H9 (cell line): ENCODE measurements at regions not wholly inside any gene's neighbourhood (a gene's known extent, or its start where the extent isn't known, plus 50 kb on each side); places are given as distances from the start of the nearest gene placed in this dataset.

ENCODE experiments used
- DNase-seq: peaks from one replicate; pipeline ENCODE4 v3.0.0-alpha.2; 2017
- H2AFZ ChIP-seq: one replicate; pipeline ENCODE4 v1.6.1; 2013; ENCODE audit warnings: mild to moderate bottlenecking, low read length, control low read depth, moderate library complexity
- H2AK5ac ChIP-seq: 2 replicates; pipeline ENCODE4 v1.6.1; 2013; ENCODE audit warnings: low read length, control low read depth, mixed read lengths; ENCODE audit not compliant: insufficient read length
- H2BK120ac ChIP-seq: one replicate; pipeline ENCODE4 v1.6.1; 2013; ENCODE audit warnings: low read depth, mild to moderate bottlenecking, low read length, control low read depth, inconsistent platforms; ENCODE audit not compliant: poor library complexity, severe bottlenecking
- H2BK12ac ChIP-seq: 2 replicates; pipeline ENCODE4 v1.6.1; 2013; ENCODE audit warnings: low read length, control low read depth, mixed read lengths, low read depth; ENCODE audit not compliant: insufficient read length
- H2BK15ac ChIP-seq: 2 replicates; pipeline ENCODE4 v1.6.1; 2013; ENCODE audit warnings: low read depth, low read length, control low read depth
- H2BK20ac ChIP-seq: one replicate; pipeline ENCODE4 v1.6.1; 2013; ENCODE audit warnings: low read depth, mild to moderate bottlenecking, low read length, control low read depth, inconsistent platforms; ENCODE audit not compliant: poor library complexity, severe bottlenecking
- H2BK5ac ChIP-seq: 2 replicates; pipeline ENCODE4 v1.6.1; 2013; ENCODE audit warnings: low read length, control low read depth, mixed read lengths; ENCODE audit not compliant: insufficient read length
- H3K14ac ChIP-seq: 2 replicates; pipeline ENCODE4 v1.6.1; 2013; ENCODE audit warnings: low read length, control low read depth; ENCODE audit not compliant: insufficient read depth
- H3K18ac ChIP-seq: 2 replicates; pipeline ENCODE4 v1.6.1; 2013; ENCODE audit warnings: low read depth, mild to moderate bottlenecking, mixed read lengths, low read length, control low read depth; ENCODE audit not compliant: insufficient read length
- H3K23ac ChIP-seq: 2 replicates; pipeline ENCODE4 v1.6.1; 2013; ENCODE audit warnings: low read length, control low read depth, mixed read lengths, low read depth; ENCODE audit not compliant: insufficient read length
- H3K23me2 ChIP-seq: 2 replicates; pipeline ENCODE4 v1.6.1; 2013; ENCODE audit warnings: low read depth, mild to moderate bottlenecking, mixed read lengths, low read length, control low read depth; ENCODE audit not compliant: insufficient read length, poor library complexity, severe bottlenecking
- H3K27ac ChIP-seq: 2 replicates; pipeline ENCODE4 v1.5.1; 2013; ENCODE audit warnings: low read length, control low read depth, mixed read lengths, low read depth; ENCODE audit not compliant: insufficient read length
- H3K27me3 ChIP-seq: 2 replicates; pipeline ENCODE4 v1.6.1; 2013; ENCODE audit warnings: low read length, control low read depth, inconsistent platforms; ENCODE audit not compliant: insufficient read depth
- H3K4ac ChIP-seq: 2 replicates; pipeline ENCODE4 v1.6.1; 2013; ENCODE audit warnings: low read depth, mild to moderate bottlenecking, control low read depth, inconsistent platforms, low read length, moderate library complexity
- H3K4me1 ChIP-seq: 2 replicates; pipeline ENCODE4 v1.6.1; 2013; ENCODE audit warnings: low read length, control low read depth, inconsistent platforms; ENCODE audit not compliant: insufficient read depth
- H3K4me2 ChIP-seq: 2 replicates; pipeline ENCODE4 v1.6.1; 2013; ENCODE audit warnings: low read length, control low read depth, mixed read lengths; ENCODE audit not compliant: insufficient read length, insufficient read depth
- H3K56ac ChIP-seq: 2 replicates; pipeline ENCODE4 v1.6.1; 2013; ENCODE audit warnings: low read depth, mild to moderate bottlenecking, mixed read lengths, low read length, control low read depth; ENCODE audit not compliant: insufficient read length
- H3K79me1 ChIP-seq: 2 replicates; pipeline ENCODE4 v1.6.1; 2013; ENCODE audit warnings: low read depth, mild to moderate bottlenecking, moderate library complexity, low read length, control low read depth, inconsistent platforms; ENCODE audit not compliant: insufficient read depth, poor library complexity, severe bottlenecking
- H3K79me2 ChIP-seq: 2 replicates; pipeline ENCODE4 v1.6.1; 2013; ENCODE audit warnings: low read length, control low read depth, inconsistent platforms; ENCODE audit not compliant: insufficient read depth
- H3K9ac ChIP-seq: 2 replicates; pipeline ENCODE4 v1.6.1; 2013; ENCODE audit warnings: low read length, control low read depth, mixed read lengths; ENCODE audit not compliant: insufficient read length; ENCODE audit errors: extremely low read depth
- H3K9me3 ChIP-seq: one replicate; pipeline ENCODE4 v1.6.1; 2013; ENCODE audit warnings: low read depth, low read length, inconsistent platforms; ENCODE audit not compliant: control insufficient read depth
- H3T11ph ChIP-seq: one replicate; pipeline ENCODE4 v1.6.1; 2013; ENCODE audit warnings: mild to moderate bottlenecking, low read length, control low read depth, inconsistent platforms
- H4K20me1 ChIP-seq: one replicate; pipeline ENCODE4 v1.6.1; 2013; ENCODE audit not compliant: control insufficient read depth, insufficient read length, insufficient read depth
- H4K5ac ChIP-seq: 2 replicates; pipeline ENCODE4 v1.6.1; 2013; ENCODE audit warnings: low read depth, mild to moderate bottlenecking, mixed read lengths, low read length, control low read depth; ENCODE audit not compliant: insufficient read length
- H4K8ac ChIP-seq: replicated peaks from 2 replicates; pipeline ENCODE4 v1.6.1; 2013; ENCODE audit warnings: low read length, control low read depth, mixed read lengths, low read depth; ENCODE audit not compliant: insufficient read length
- H4K91ac ChIP-seq: 2 replicates; pipeline ENCODE4 v1.6.1; 2013; ENCODE audit warnings: low read depth, mild to moderate bottlenecking, moderate library complexity, mixed read lengths, low read length, control low read depth; ENCODE audit not compliant: insufficient read length
- H3K27ac Mint-ChIP-seq, 3 experiments: 2 replicates in 2 of 3; 3 replicates in 1 of 3; pipeline ENCODE4 v1.8.0; 2020 to 2021; ENCODE audit warnings: mixed read lengths in 3 of 3, mild to moderate bottlenecking in 1 of 3, moderate library complexity in 1 of 3
- H3K27me3 Mint-ChIP-seq: 2 replicates; pipeline ENCODE4 v1.8.0; 2021; ENCODE audit warnings: low read depth, mild to moderate bottlenecking, moderate library complexity, mixed read lengths
- H3K36me3 Mint-ChIP-seq, 3 experiments: 2 replicates in 2 of 3; 3 replicates in 1 of 3; pipeline ENCODE4 v1.8.0; 2020 to 2021; ENCODE audit warnings: low read depth in 3 of 3, mixed read lengths in 3 of 3; ENCODE audit not compliant: insufficient read depth in 1 of 3
- H3K4me1 Mint-ChIP-seq, 2 experiments: 2 replicates each; pipeline ENCODE4 v1.8.0; 2020; ENCODE audit warnings: mixed read lengths in 2 of 2
- H3K4me3 Mint-ChIP-seq, 2 experiments: 2 replicates in 1 of 2; 3 replicates in 1 of 2; pipeline ENCODE4 v1.8.0; 2020 to 2021; ENCODE audit warnings: mild to moderate bottlenecking in 2 of 2, mixed read lengths in 2 of 2, moderate library complexity in 1 of 2
- H3K9me3 Mint-ChIP-seq, 2 experiments: 2 replicates in 1 of 2; 3 replicates in 1 of 2; pipeline ENCODE4 v1.8.0; 2020; ENCODE audit warnings: mild to moderate bottlenecking in 2 of 2, mixed read lengths in 2 of 2, moderate library complexity in 1 of 2
- WGBS: extraction: QIAGEN DNeasy Blood & Tissue Kit; methylation state at CpG from one replicate; pipeline ENCODE4 v1.1.7; 2013; ENCODE audit warnings: missing lambda C conversion rate, low lambda C conversion rate, mixed read lengths; ENCODE audit not compliant: insufficient read length; ENCODE audit errors: extremely low coverage; 5-methylcytosine and 5-hydroxymethylcytosine counted together
- TF ChIP-seq, protein P1 (sequence below): fragments of 200-600 bp; sonication (generic); conservative IDR thresholded peaks from 3 replicates; pipeline ENCODE4 v1.8.0; 2021; ENCODE audit warnings: antibody characterized with exemption, mild to moderate bottlenecking

DNA sequence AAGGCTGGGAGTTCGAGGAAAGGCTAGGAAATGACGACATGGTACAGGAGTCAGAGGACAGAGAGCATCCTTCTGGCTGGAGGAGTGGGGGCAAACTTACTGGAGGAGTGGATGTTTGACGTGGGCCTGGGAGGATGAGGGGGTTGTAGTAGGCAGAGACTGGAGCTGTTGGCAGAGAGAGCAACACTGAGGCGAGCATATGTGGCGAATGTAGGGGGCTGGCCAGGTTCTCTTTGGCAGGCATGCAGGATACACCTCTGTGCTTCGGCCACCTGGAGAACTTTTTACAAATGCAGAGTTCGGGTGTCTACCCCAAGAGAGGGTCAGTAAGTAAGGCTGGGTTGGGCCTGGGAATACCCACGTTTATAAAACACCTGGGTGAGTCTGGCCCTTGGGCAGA, 385.7 kb downstream of the FUT8 start:
- no peaks in the 10 kb centered on the region for H3K27me3 ChIP-seq
- H3K36me3 Mint-ChIP-seq = no peaks in the 10 kb centered on the region
- no peak overlapping the region for H3K4ac ChIP-seq
- no peak overlapping the region for H3K23ac ChIP-seq
- H2BK12ac ChIP-seq = no peak overlapping the region
- no peaks in the 10 kb centered on the region for H3K9me3 Mint-ChIP-seq
- no peaks in the 10 kb centered on the region for H3K4me1 ChIP-seq
- WGBS = no CpG with 5 or more reads among the region's 8 CpGs
- H2AFZ ChIP-seq = no peak overlapping the region
- H4K5ac ChIP-seq = no peak overlapping the region
- H3K56ac ChIP-seq = no peak overlapping the region
- no peak overlapping the region for H3K27ac ChIP-seq
- peaks cover 3% of the 10 kb centered on the region for H3K27me3 Mint-ChIP-seq
- H3K4me2 ChIP-seq = no peak overlapping the region
- H4K91ac ChIP-seq = no peak overlapping the region
- H3K18ac ChIP-seq = no peak overlapping the region
- no peaks in the 10 kb centered on the region for H3K23me2 ChIP-seq
- H4K20me1 ChIP-seq = no peaks in the 10 kb centered on the region
- H2BK5ac ChIP-seq = no peak overlapping the region
- H3T11ph ChIP-seq = no peak overlapping the region
- no peak overlapping the region for H2AK5ac ChIP-seq
- H3K9ac ChIP-seq = no peak overlapping the region
- H2BK15ac ChIP-seq = no peak overlapping the region
- no peak overlapping the region for H4K8ac ChIP-seq
- TF ChIP-seq, protein P1, sequence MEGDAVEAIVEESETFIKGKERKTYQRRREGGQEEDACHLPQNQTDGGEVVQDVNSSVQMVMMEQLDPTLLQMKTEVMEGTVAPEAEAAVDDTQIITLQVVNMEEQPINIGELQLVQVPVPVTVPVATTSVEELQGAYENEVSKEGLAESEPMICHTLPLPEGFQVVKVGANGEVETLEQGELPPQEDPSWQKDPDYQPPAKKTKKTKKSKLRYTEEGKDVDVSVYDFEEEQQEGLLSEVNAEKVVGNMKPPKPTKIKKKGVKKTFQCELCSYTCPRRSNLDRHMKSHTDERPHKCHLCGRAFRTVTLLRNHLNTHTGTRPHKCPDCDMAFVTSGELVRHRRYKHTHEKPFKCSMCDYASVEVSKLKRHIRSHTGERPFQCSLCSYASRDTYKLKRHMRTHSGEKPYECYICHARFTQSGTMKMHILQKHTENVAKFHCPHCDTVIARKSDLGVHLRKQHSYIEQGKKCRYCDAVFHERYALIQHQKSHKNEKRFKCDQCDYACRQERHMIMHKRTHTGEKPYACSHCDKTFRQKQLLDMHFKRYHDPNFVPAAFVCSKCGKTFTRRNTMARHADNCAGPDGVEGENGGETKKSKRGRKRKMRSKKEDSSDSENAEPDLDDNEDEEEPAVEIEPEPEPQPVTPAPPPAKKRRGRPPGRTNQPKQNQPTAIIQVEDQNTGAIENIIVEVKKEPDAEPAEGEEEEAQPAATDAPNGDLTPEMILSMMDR = no peak
- H3K79me1 ChIP-seq = no peaks in the 10 kb centered on the region
- H3K14ac ChIP-seq = no peak overlapping the region; the same call in 1 of the 2 replicates
- no peak overlapping the region for H3K4me3 Mint-ChIP-seq
- no peak overlapping the region for H3K27ac Mint-ChIP-seq
- no peak overlapping the region for H2BK120ac ChIP-seq
- 0 out of 4 replicates have a peak, but pooled peaks cover 0 to 3% of the 10 kb centered on the region in 2 experiments for H3K4me1 Mint-ChIP-seq
- no peak overlapping the region for H2BK20ac ChIP-seq
- H3K79me2 ChIP-seq = no peaks in the 10 kb centered on the region
- DNase-seq = no peak
- no peaks in the 10 kb centered on the region for H3K9me3 ChIP-seq
